ENCODE measurements at regions not wholly inside any gene's neighbourhood (a gene's known extent, or its start where the extent isn't known, plus 50 kb on each side); places are given as distances from the start of the nearest gene placed in this dataset.

DNA sequence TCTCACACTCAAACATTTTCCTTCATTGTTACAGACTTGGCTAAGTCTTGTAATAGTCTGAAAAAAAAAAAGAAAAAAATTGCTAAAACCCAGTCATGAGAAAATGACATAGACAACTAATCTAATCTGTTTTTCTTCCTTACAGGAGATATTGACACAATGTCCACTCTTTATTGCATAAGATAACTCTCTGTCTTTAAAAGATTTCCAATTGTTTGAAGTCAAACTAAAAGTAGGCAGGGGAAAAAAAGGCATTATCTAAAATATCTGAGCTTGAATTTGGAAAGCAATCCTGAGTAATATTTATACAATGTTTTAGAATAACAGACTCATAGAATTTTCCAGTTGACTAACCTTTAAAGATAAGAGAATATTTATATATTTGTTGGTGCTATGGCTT is 233.0 kb upstream of the CEP162 start:
- Histone ChIP-seq H3K4me3 (no peak overlapping the region), H3K36me3 (no peaks in the 10 kb centered on the region), H3K9me3 (no peaks in the 10 kb centered on the region), H3K27ac (no peak overlapping the region), H3K4me1 (no peaks in the 10 kb centered on the region), H3K27me3 (no peaks in the 10 kb centered on the region)
- FAIRE-seq (no peak), DNase-seq (no peak), ATAC-seq (no peak)
- TF ChIP-seq, protein P1, sequence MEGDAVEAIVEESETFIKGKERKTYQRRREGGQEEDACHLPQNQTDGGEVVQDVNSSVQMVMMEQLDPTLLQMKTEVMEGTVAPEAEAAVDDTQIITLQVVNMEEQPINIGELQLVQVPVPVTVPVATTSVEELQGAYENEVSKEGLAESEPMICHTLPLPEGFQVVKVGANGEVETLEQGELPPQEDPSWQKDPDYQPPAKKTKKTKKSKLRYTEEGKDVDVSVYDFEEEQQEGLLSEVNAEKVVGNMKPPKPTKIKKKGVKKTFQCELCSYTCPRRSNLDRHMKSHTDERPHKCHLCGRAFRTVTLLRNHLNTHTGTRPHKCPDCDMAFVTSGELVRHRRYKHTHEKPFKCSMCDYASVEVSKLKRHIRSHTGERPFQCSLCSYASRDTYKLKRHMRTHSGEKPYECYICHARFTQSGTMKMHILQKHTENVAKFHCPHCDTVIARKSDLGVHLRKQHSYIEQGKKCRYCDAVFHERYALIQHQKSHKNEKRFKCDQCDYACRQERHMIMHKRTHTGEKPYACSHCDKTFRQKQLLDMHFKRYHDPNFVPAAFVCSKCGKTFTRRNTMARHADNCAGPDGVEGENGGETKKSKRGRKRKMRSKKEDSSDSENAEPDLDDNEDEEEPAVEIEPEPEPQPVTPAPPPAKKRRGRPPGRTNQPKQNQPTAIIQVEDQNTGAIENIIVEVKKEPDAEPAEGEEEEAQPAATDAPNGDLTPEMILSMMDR (IDR thresholded peaks at IDR 0.05), result no peak
- intact Hi-C loops (cut with DNase I), result no loop called here

DNA sequence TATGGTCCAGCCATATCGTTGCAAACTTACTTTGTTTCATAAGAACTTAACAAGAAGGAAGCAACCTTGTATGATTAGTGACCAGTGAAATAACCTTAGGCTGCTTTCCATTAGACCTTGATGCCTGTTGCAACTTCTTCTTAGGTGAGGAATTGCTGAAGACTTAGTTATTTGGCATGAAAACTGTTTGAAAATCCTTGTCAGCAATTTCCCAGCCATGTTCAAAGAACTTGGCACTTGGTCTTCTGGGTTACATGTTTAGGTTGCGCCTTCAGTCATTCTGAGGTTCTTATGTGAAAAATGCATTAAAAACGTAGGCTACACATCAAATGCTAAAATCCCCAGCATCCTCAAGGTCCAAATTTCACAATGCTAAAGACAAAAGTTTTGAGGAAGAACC is 232.0 kb upstream of the CEP162 start:
- intact Hi-C loops (cut with DNase I), result no loop called here
- no peaks in the 10 kb centered on the region for H3K4me1 ChIP-seq
- TF ChIP-seq, protein P1 (IDR thresholded peaks at IDR 0.05), result no peak
- 53 to 56% methylated on average over 3 of the region's 3 CpGs for WGBS, 2 donors
- H3K27me3 ChIP-seq, result no peaks in the 10 kb centered on the region
- ATAC-seq (no peak), FAIRE-seq (no peak), DNase-seq (no peak)
- H3K9me3 ChIP-seq, result no peaks in the 10 kb centered on the region
- no peak overlapping the region for H3K27ac ChIP-seq
- no peaks in the 10 kb centered on the region for H3K36me3 ChIP-seq
- no peak overlapping the region for H3K4me3 ChIP-seq

DNA sequence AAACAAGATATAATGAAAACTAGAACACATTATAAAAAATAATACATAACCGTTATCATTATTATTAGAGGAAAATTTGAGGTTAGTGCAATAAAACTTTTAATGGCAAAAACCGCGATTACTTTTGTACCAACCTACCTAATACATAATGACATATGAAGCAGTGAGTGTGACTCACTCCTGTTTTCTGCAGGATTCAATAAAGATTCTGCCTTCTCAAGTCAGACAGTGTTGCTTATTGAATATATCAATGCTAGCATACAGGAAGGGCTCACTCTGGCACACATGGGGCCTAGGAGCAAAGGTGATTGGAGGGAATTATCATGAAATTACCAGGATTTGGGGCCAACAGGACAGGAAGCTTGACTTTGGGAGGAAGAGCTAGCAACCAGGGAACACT is 230.8 kb upstream of the CEP162 start:
- no peak for FAIRE-seq

DNA sequence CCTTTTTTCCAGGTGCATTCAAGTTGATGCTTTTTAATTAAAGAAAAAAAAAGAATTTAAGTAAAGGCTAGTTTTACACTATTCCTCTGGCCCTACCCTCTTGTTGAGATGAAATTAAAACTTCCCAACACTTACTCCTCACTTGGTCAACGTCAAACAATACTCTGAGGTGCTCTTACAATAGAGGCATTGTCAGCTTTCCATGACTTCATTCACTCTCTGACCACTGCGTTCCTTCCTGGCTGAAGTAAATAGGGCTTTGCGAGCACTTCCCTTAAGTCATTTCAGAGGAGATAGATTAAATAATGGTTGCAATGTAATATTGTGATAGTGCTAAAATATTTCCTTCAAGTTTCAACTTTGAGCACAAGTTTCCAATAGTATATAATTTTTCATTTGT is 229.8 kb upstream of the CEP162 start:
- Histone ChIP-seq H3K4me1 (no peaks in the 10 kb centered on the region), H3K4me3 (no peak overlapping the region), H3K36me3 (no peaks in the 10 kb centered on the region), H3K27me3 (no peaks in the 10 kb centered on the region), H3K27ac (no peak overlapping the region), H3K9me3 (no peaks in the 10 kb centered on the region)
- ATAC-seq, result peak in 1 of 4 donors; percentile 23
- 10 to 16% methylated on average over 3 of the region's 3 CpGs for WGBS, 2 donors
- intact Hi-C loops (cut with DNase I), result no loop called here
- FAIRE-seq, result no peak
- TF ChIP-seq, protein P1 (IDR thresholded peaks at IDR 0.05), result no peak
- DNase-seq, result no peak

More for the DNA sequence above, 230.8 kb upstream of the CEP162 start:
- intact Hi-C loops (cut with DNase I), result no loop called here
- Histone ChIP-seq H3K4me3 (no peak overlapping the region), H3K9me3 (no peaks in the 10 kb centered on the region), H3K4me1 (no peaks in the 10 kb centered on the region), H3K27me3 (no peaks in the 10 kb centered on the region), H3K36me3 (no peaks in the 10 kb centered on the region), H3K27ac (no peak overlapping the region)
- 75 to 87% methylated on average over 3 of the region's 3 CpGs for WGBS, 2 donors
- DNase-seq (no peak), ATAC-seq (no peak)
- TF ChIP-seq, protein P1 (IDR thresholded peaks at IDR 0.05), result no peak

DNA sequence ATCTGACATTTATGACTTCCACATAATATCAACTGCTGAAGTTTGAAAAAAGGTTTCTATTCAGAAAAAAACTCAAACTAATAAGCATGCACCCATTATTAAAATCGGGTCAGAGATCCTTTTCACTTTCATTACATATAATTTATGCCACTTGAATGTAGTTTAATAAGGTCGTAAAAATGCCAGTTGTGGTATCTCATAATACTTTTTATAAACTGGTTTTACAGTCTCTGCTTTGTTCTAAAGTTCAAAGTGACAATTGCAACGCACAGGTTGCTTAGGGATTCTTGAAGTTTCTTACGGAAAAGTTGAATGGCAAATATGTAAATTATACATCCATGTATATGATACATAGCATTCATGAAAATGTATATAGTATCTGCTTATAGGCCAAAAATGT is 229.4 kb upstream of the CEP162 start:
- ATAC-seq, result no peak
- TF ChIP-seq, protein P1 (IDR thresholded peaks at IDR 0.05), result no peak
- WGBS, 2 donors, result 52 to 59% methylated on average over 4 of the region's 4 CpGs
- no peak overlapping the region for H3K27ac ChIP-seq
- no peaks in the 10 kb centered on the region for H3K27me3 ChIP-seq
- no peaks in the 10 kb centered on the region for H3K9me3 ChIP-seq
- no peak for FAIRE-seq
- no peaks in the 10 kb centered on the region for H3K4me1 ChIP-seq
- intact Hi-C loops (cut with DNase I), result no loop called here
- no peak overlapping the region for H3K4me3 ChIP-seq
- H3K36me3 ChIP-seq, result no peaks in the 10 kb centered on the region
- DNase-seq, result no peak
